ENCODE measurements at regions not wholly inside any gene's neighbourhood (a gene's known extent, or its start where the extent isn't known, plus 50 kb on each side); places are given as distances from the start of the nearest gene placed in this dataset.

- TF ChIP-seq POLR2A (IDR thresholded peaks at IDR 0.05; ENCODE audit: low read length), result no peak
- no peak for TF ChIP-seq GATA1 (IDR thresholded peaks at IDR 0.05; ENCODE audit: low read depth, low read length)
These were observed 338.0 kb downstream of the BCL11A start for GRCh38 chr2:60215386-60215901.
